Activated T-helper 17 cell treated with anti-CD3 and anti-CD28 coated beads, Interleukin-2, amount 50 U/mL, for 72 hours (primary cell): ENCODE measurements at regions not wholly inside any gene's neighbourhood (a gene's known extent, or its start where the extent isn't known, plus 50 kb on each side); places are given as distances from the start of the nearest gene placed in this dataset.

Experiments used
- ATAC-seq: fragments of 150-1000 bp; cut with Tn5 transposase; replicated peaks from 2 replicates; pipeline ENCODE4 v1.10.0; 2021; ENCODE audit warnings: mild to moderate bottlenecking, moderate library complexity
- H3K27ac Mint-ChIP-seq: one replicate; pipeline ENCODE4 v1.8.0; 2022; ENCODE audit warnings: mixed read lengths
- H3K27me3 Mint-ChIP-seq: one replicate; pipeline ENCODE4 v1.8.0; 2022; ENCODE audit warnings: mixed read lengths
- H3K36me3 Mint-ChIP-seq: one replicate; pipeline ENCODE4 v1.8.0; 2022; ENCODE audit warnings: low read depth, mild to moderate bottlenecking, mixed read lengths
- H3K4me1 Mint-ChIP-seq: one replicate; pipeline ENCODE4 v1.8.0; 2022; ENCODE audit warnings: mixed read lengths
- H3K4me3 Mint-ChIP-seq: one replicate; pipeline ENCODE4 v1.8.0; 2022; ENCODE audit warnings: mild to moderate bottlenecking, mixed read lengths
- H3K9me3 Mint-ChIP-seq: one replicate; pipeline ENCODE4 v1.8.0; 2022; ENCODE audit warnings: mixed read lengths

- Mint-ChIP-seq H3K4me3 (no peak overlapping the region), H3K27me3 (no peaks in the 10 kb centered on the region), H3K9me3 (peaks cover 22% of the 10 kb centered on the region), H3K27ac (no peak overlapping the region), H3K4me1 (no peaks in the 10 kb centered on the region), H3K36me3 (no peaks in the 10 kb centered on the region)
- no peak for ATAC-seq
Observed at GRCh38 chr7:136530831-136531230, 337.6 kb upstream of the CHRM2 start.

GRCh38 chr7:136528329-136528728, 340.1 kb upstream of the CHRM2 start:
- Mint-ChIP-seq H3K27me3 (no peaks in the 10 kb centered on the region), H3K4me3 (no peak overlapping the region), H3K36me3 (no peaks in the 10 kb centered on the region), H3K9me3 (peaks cover 11% of the 10 kb centered on the region), H3K4me1 (no peaks in the 10 kb centered on the region), H3K27ac (no peak overlapping the region)
- peak; percentile 47 for ATAC-seq

- Mint-ChIP-seq H3K4me1 (no peaks in the 10 kb centered on the region), H3K27ac (no peak overlapping the region), H3K9me3 (peaks cover 4% of the 10 kb centered on the region), H3K36me3 (no peaks in the 10 kb centered on the region), H3K27me3 (no peaks in the 10 kb centered on the region), H3K4me3 (no peak overlapping the region)
- no peak for ATAC-seq
Observed at GRCh38 chr7:136527554-136527953, 340.9 kb upstream of the CHRM2 start.

GRCh38 chr7:136526408-136527105, 341.9 kb upstream of the CHRM2 start:
- H3K4me1 Mint-ChIP-seq = no peaks in the 10 kb centered on the region
- no peak overlapping the region for H3K27ac Mint-ChIP-seq
- H3K9me3 Mint-ChIP-seq = no peaks in the 10 kb centered on the region
- H3K4me3 Mint-ChIP-seq = no peak overlapping the region
- no peaks in the 10 kb centered on the region for H3K27me3 Mint-ChIP-seq
- no peaks in the 10 kb centered on the region for H3K36me3 Mint-ChIP-seq
- ATAC-seq = no peak

- Mint-ChIP-seq H3K27ac (no peak overlapping the region), H3K36me3 (no peaks in the 10 kb centered on the region), H3K4me3 (no peak overlapping the region), H3K4me1 (no peaks in the 10 kb centered on the region), H3K27me3 (no peaks in the 10 kb centered on the region), H3K9me3 (no peaks in the 10 kb centered on the region)
- ATAC-seq = no peak
Observed at GRCh38 chr7:136523571-136523970, 344.9 kb upstream of the CHRM2 start.

- H3K4me1 Mint-ChIP-seq = no peaks in the 10 kb centered on the region
- no peak overlapping the region for H3K4me3 Mint-ChIP-seq
- no peaks in the 10 kb centered on the region for H3K9me3 Mint-ChIP-seq
- ATAC-seq = no peak
- no peaks in the 10 kb centered on the region for H3K27me3 Mint-ChIP-seq
- H3K27ac Mint-ChIP-seq = no peak overlapping the region
- H3K36me3 Mint-ChIP-seq = no peaks in the 10 kb centered on the region
Observed at GRCh38 chr7:136517971-136518370, 350.5 kb upstream of the CHRM2 start.

- H3K27ac Mint-ChIP-seq = no peak overlapping the region
- H3K4me3 Mint-ChIP-seq = no peak overlapping the region
- H3K9me3 Mint-ChIP-seq = peaks cover 4% of the 10 kb centered on the region
- ATAC-seq = no peak
- no peaks in the 10 kb centered on the region for H3K4me1 Mint-ChIP-seq
- H3K27me3 Mint-ChIP-seq = no peaks in the 10 kb centered on the region
- H3K36me3 Mint-ChIP-seq = no peaks in the 10 kb centered on the region
Observed at GRCh38 chr7:136514776-136515175, 353.7 kb upstream of the CHRM2 start.

- Mint-ChIP-seq H3K9me3 (peaks cover 4% of the 10 kb centered on the region), H3K27me3 (no peaks in the 10 kb centered on the region), H3K27ac (no peak overlapping the region), H3K4me3 (no peak overlapping the region), H3K4me1 (no peaks in the 10 kb centered on the region), H3K36me3 (no peaks in the 10 kb centered on the region)
- ATAC-seq = no peak
Observed at GRCh38 chr7:136513744-136514143, 354.7 kb upstream of the CHRM2 start.

- Mint-ChIP-seq H3K27ac (no peak overlapping the region), H3K4me3 (no peak overlapping the region), H3K36me3 (no peaks in the 10 kb centered on the region), H3K27me3 (no peaks in the 10 kb centered on the region), H3K4me1 (no peaks in the 10 kb centered on the region), H3K9me3 (peaks cover 4% of the 10 kb centered on the region)
- no peak for ATAC-seq
Observed at GRCh38 chr7:136509466-136509865, 359.0 kb upstream of the CHRM2 start.

GRCh38 chr7:136502162-136502561, 366.3 kb upstream of the CHRM2 start:
- Mint-ChIP-seq H3K36me3 (no peaks in the 10 kb centered on the region), H3K9me3 (no peaks in the 10 kb centered on the region), H3K27ac (no peak overlapping the region), H3K4me1 (no peaks in the 10 kb centered on the region), H3K27me3 (no peaks in the 10 kb centered on the region), H3K4me3 (no peak overlapping the region)
- no peak for ATAC-seq

- H3K4me3 Mint-ChIP-seq = no peak overlapping the region
- no peak overlapping the region for H3K27ac Mint-ChIP-seq
- ATAC-seq = no peak
- H3K36me3 Mint-ChIP-seq = no peaks in the 10 kb centered on the region
- no peaks in the 10 kb centered on the region for H3K4me1 Mint-ChIP-seq
- H3K27me3 Mint-ChIP-seq = no peaks in the 10 kb centered on the region
- H3K9me3 Mint-ChIP-seq = no peaks in the 10 kb centered on the region
Observed at GRCh38 chr7:136501151-136501550, 367.3 kb upstream of the CHRM2 start.

- no peaks in the 10 kb centered on the region for H3K36me3 Mint-ChIP-seq
- no peaks in the 10 kb centered on the region for H3K9me3 Mint-ChIP-seq
- H3K4me1 Mint-ChIP-seq = no peaks in the 10 kb centered on the region
- no peak for ATAC-seq
- H3K27ac Mint-ChIP-seq = no peak overlapping the region
- no peaks in the 10 kb centered on the region for H3K27me3 Mint-ChIP-seq
- H3K4me3 Mint-ChIP-seq = no peak overlapping the region
Observed at GRCh38 chr7:136496551-136496950, 371.9 kb upstream of the CHRM2 start.

GRCh38 chr7:136495081-136495480, 373.4 kb upstream of the CHRM2 start:
- Mint-ChIP-seq H3K27ac (no peak overlapping the region), H3K4me3 (no peak overlapping the region), H3K4me1 (no peaks in the 10 kb centered on the region), H3K36me3 (no peaks in the 10 kb centered on the region), H3K27me3 (no peaks in the 10 kb centered on the region), H3K9me3 (no peaks in the 10 kb centered on the region)
- no peak for ATAC-seq

- Mint-ChIP-seq H3K27ac (no peak overlapping the region), H3K36me3 (no peaks in the 10 kb centered on the region), H3K27me3 (no peaks in the 10 kb centered on the region), H3K4me1 (no peaks in the 10 kb centered on the region), H3K9me3 (no peaks in the 10 kb centered on the region), H3K4me3 (no peak overlapping the region)
- no peak for ATAC-seq
Observed at GRCh38 chr7:136492366-136492765, 376.1 kb upstream of the CHRM2 start.

- Mint-ChIP-seq H3K9me3 (no peaks in the 10 kb centered on the region), H3K4me1 (no peaks in the 10 kb centered on the region), H3K27me3 (no peaks in the 10 kb centered on the region), H3K27ac (no peak overlapping the region), H3K4me3 (no peak overlapping the region), H3K36me3 (no peaks in the 10 kb centered on the region)
- no peak for ATAC-seq
Observed at GRCh38 chr7:136489808-136490207, 378.6 kb upstream of the CHRM2 start.

GRCh38 chr7:136480901-136481300, 387.6 kb upstream of the CHRM2 start:
- Mint-ChIP-seq H3K36me3 (no peaks in the 10 kb centered on the region), H3K27me3 (no peaks in the 10 kb centered on the region), H3K4me3 (no peak overlapping the region), H3K9me3 (peaks cover 9% of the 10 kb centered on the region), H3K27ac (no peak overlapping the region), H3K4me1 (no peaks in the 10 kb centered on the region)
- ATAC-seq = no peak
